GM10266 (cell line): ENCODE measurements at regions not wholly inside any gene's neighbourhood (a gene's known extent, or its start where the extent isn't known, plus 50 kb on each side); places are given as distances from the start of the nearest gene placed in this dataset.
"Not testable (repeated sequence)": the region's sequence is repeated elsewhere in the genome, so short reads cannot be mapped to it uniquely, and the experiment has no call there.

Experiments
- DNase-seq: peaks from one replicate; pipeline ENCODE4 v3.0.0; 2012; ENCODE audit errors: extremely low spot score
- CTCF ChIP-seq: IDR thresholded peaks from 2 replicates; pipeline ENCODE4 v1.5.1; 2012; ENCODE audit warnings: mild to moderate bottlenecking, low read depth; ENCODE audit not compliant: control insufficient read depth, insufficient read depth; ENCODE audit errors: missing control alignments

DNA sequence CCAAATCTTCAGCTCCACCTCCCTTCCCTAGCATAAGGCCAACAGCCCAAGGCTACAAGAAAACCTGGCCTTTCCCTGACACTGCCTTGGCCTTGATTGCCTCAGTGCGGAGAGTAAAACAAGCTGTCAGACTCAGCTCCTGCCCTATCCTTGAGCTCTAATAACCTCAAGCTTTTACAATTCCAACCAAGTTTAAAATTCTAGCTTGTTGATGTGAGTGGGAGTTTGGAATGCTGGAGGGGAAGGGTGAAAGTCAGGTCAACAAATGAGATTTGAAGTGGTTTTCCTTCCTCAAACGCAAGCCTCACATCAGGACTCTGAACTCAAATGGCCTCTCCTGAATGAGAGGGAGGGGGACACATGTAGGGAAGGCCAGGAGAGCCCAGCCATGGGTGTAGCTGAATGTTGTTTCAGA is 197.0 kb upstream of the VLDLR start:
- no peak for TF ChIP-seq CTCF
- DNase-seq, result no peak

GRCh38 chr9:2425676-2426075 is 195.9 kb upstream of the VLDLR start:
- no peak for TF ChIP-seq CTCF
- DNase-seq, result no peak

- TF ChIP-seq CTCF, result no peak
- DNase-seq, result no peak
Observed at GRCh38 chr9:2427120-2427891, 194.3 kb upstream of the VLDLR start.

DNA sequence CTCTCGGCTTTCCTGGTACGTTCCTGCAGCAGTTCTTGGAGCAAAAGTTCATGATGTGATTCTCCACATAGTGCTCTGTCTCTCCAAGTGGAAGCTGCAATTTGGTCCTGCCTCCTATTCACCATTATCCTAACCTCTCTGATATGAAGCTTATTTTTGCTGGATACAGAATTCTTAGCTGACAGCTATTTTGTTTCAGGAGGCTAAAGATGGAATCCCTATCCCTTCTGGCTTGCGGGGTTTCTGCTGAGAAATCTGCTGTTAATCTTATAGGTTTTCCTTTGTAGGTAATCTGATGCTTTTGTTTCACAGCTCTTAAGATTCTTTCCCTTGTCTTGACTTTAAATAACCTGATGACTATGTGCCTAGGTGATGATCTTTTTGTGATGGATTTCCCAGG is 181.6 kb upstream of the VLDLR start:
- no peak for TF ChIP-seq CTCF
- no peak for DNase-seq

DNA sequence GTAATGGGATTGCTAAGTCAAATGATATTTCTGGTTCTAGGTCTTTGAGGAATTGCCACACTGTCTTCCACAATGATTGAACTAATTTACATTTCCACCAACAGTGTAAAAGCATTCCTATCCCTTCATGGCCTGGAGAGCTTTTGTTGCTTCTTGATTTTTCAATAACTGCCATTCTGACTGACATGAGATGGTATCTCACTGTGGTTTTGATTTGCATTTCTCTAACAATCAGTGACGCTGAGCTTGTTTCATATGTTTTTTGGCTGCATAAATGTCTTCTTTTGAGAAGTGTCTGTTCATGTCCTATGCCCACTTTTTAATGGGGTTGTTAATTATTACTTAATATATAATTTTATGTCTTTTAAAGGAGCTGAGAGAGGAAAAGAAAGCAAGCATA is 177.7 kb upstream of the VLDLR start:
- DNase-seq, result not testable (repeated sequence)

DNA sequence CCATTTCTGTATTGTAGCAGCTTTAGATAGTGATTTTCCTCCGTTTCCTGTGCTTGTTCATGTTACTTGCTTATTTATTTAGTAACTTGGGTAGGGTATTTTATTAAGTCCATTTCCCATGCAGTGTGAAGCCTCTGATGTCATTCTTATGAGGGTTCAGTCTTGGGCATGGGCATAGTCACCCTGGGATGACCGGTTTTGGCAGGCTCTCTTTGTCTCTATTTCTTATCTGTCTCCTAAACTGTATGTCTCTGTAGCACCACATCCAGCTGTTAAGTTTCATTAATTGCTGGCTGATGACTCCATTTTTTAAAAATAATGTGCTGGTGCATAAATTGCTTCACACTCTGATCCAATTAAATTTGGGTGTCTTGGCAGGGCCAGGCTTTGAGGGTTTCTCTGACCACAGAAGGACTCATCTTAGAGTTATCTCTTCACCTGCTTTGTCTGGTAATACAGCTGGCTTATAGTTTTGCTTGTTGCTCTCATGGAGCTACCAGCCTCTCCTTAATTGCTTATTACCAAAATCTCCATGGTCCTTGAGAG is 173.3 kb upstream of the VLDLR start:
- no peak for TF ChIP-seq CTCF
- DNase-seq, result no peak

DNA sequence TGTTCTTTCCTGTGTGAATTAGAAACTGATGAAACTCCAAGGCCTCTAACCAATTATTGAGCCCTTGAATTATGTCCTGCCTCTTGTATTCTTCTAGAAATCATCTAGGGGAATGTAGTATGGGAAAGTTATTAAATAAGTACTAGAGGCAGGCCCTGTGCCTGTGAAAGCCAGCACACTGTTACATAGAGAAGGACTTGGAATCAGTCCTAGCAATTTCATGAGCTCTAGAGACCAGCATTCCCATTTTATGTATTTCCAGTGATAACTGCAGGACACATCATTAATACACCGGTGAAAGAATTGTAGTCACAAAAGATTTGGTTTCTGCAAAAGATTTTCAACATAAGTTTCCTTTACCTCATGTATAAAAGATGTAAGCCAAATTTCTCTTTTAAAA is 168.5 kb upstream of the VLDLR start:
- DNase-seq, result no peak
- TF ChIP-seq CTCF, result no peak
